ENCODE measurements at regions not wholly inside any gene's neighbourhood (a gene's known extent, or its start where the extent isn't known, plus 50 kb on each side); places are given as distances from the start of the nearest gene placed in this dataset.
A peak's percentile ranks its signal among the peaks of the same experiment; 100 is the strongest.
"Not testable (repeated sequence)": the region's sequence is repeated elsewhere in the genome, so short reads cannot be mapped to it uniquely, and the experiment has no call there.

- Histone ChIP-seq H3K27ac (ENCODE audit: low read depth, low read length) (peak overlapping the region; percentile 57), H3K9ac (ENCODE audit: low read length) (no peak overlapping the region), H3K27me3 (ENCODE audit: control insufficient read depth in 1 of 2, insufficient read depth in 2 of 2, low read length in 2 of 2) (no peaks in the 10 kb centered on the region), H3K4me1 (ENCODE audit: insufficient read depth, low read length) (peaks cover 22% of the 10 kb centered on the region), H3K9me3 (ENCODE audit: low read length) (no peaks in the 10 kb centered on the region), H3K36me3 (ENCODE audit: insufficient read depth, low read length) (no peaks in the 10 kb centered on the region), H3K4me3 (ENCODE audit: low read depth in 1 of 2, low read length in 2 of 2) (peak overlapping the region in 1 of 2 donors; percentile 4)
Observed at GRCh38 chr12:94832780-94833681, 170.5 kb downstream of the NDUFA12 start.

GRCh38 chr12:94832105-94832504 is 171.4 kb downstream of the NDUFA12 start:
- peaks cover 22% of the 10 kb centered on the region for H3K4me1 ChIP-seq (ENCODE audit: insufficient read depth, low read length)
- no peaks in the 10 kb centered on the region for H3K27me3 ChIP-seq (ENCODE audit: control insufficient read depth in 1 of 2, insufficient read depth in 2 of 2, low read length in 2 of 2)
- no peaks in the 10 kb centered on the region for H3K9me3 ChIP-seq (ENCODE audit: low read length)
- no peak overlapping the region for H3K4me3 ChIP-seq (ENCODE audit: low read depth in 1 of 2, low read length in 2 of 2)
- H3K27ac ChIP-seq (ENCODE audit: low read depth, low read length) = no peak overlapping the region
- H3K9ac ChIP-seq (ENCODE audit: low read length) = no peak overlapping the region
- no peaks in the 10 kb centered on the region for H3K36me3 ChIP-seq (ENCODE audit: insufficient read depth, low read length)

GRCh38 chr12:94831081-94831751 is 172.3 kb downstream of the NDUFA12 start:
- H3K4me1 ChIP-seq (ENCODE audit: insufficient read depth, low read length) = peaks cover 22% of the 10 kb centered on the region
- H3K27ac ChIP-seq (ENCODE audit: low read depth, low read length) = no peak overlapping the region
- H3K27me3 ChIP-seq (ENCODE audit: control insufficient read depth in 1 of 2, insufficient read depth in 2 of 2, low read length in 2 of 2) = no peaks in the 10 kb centered on the region
- H3K9me3 ChIP-seq (ENCODE audit: low read length) = no peaks in the 10 kb centered on the region
- no peak overlapping the region for H3K4me3 ChIP-seq (ENCODE audit: low read depth in 1 of 2, low read length in 2 of 2)
- H3K36me3 ChIP-seq (ENCODE audit: insufficient read depth, low read length) = no peaks in the 10 kb centered on the region
- no peak overlapping the region for H3K9ac ChIP-seq (ENCODE audit: low read length)

GRCh38 chr12:94829552-94829951 is 173.9 kb downstream of the NDUFA12 start:
- no peak overlapping the region for H3K9ac ChIP-seq (ENCODE audit: low read length)
- no peaks in the 10 kb centered on the region for H3K27me3 ChIP-seq (ENCODE audit: control insufficient read depth in 1 of 2, insufficient read depth in 2 of 2, low read length in 2 of 2)
- no peaks in the 10 kb centered on the region for H3K36me3 ChIP-seq (ENCODE audit: insufficient read depth, low read length)
- no peak overlapping the region for H3K4me3 ChIP-seq (ENCODE audit: low read depth in 1 of 2, low read length in 2 of 2)
- H3K27ac ChIP-seq (ENCODE audit: low read depth, low read length) = no peak overlapping the region
- no peaks in the 10 kb centered on the region for H3K9me3 ChIP-seq (ENCODE audit: low read length)
- peaks cover 22% of the 10 kb centered on the region for H3K4me1 ChIP-seq (ENCODE audit: insufficient read depth, low read length)

- no peaks in the 10 kb centered on the region for H3K9me3 ChIP-seq (ENCODE audit: low read length)
- H3K27me3 ChIP-seq (ENCODE audit: control insufficient read depth in 1 of 2, insufficient read depth in 2 of 2, low read length in 2 of 2) = no peaks in the 10 kb centered on the region
- H3K4me1 ChIP-seq (ENCODE audit: insufficient read depth, low read length) = no peaks in the 10 kb centered on the region
- H3K27ac ChIP-seq (ENCODE audit: low read depth, low read length) = no peak overlapping the region
- H3K9ac ChIP-seq (ENCODE audit: low read length) = no peak overlapping the region
- no peaks in the 10 kb centered on the region for H3K36me3 ChIP-seq (ENCODE audit: insufficient read depth, low read length)
- no peak overlapping the region for H3K4me3 ChIP-seq (ENCODE audit: low read depth in 1 of 2, low read length in 2 of 2)
Observed at GRCh38 chr12:94819011-94819410, 168.7 kb upstream of the TMCC3 start.

DNA sequence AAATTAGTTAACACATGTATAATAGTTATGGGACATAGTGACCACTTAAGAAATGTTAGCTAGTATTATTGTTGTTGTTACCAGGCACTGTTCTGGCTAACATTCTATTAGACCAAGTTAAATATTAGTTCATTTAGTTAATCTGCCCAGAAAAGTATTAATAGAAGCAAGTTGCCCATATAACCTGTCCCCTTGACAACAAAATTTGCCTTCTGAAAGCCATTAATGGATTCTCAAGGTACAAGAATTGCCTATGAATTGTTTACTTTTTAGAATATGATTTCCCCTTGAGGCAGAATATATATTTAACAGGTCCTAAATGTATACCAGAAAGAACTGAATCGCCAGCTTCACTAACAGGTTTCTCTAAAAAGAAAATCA is 167.3 kb upstream of the TMCC3 start:
- Histone ChIP-seq H3K4me1 (ENCODE audit: insufficient read depth, low read length) (no peaks in the 10 kb centered on the region), H3K27ac (ENCODE audit: low read depth, low read length) (no peak overlapping the region), H3K36me3 (ENCODE audit: insufficient read depth, low read length) (no peaks in the 10 kb centered on the region), H3K27me3 (ENCODE audit: control insufficient read depth in 1 of 2, insufficient read depth in 2 of 2, low read length in 2 of 2) (no peaks in the 10 kb centered on the region), H3K9ac (ENCODE audit: low read length) (no peak overlapping the region), H3K4me3 (ENCODE audit: low read depth in 1 of 2, low read length in 2 of 2) (no peak overlapping the region), H3K9me3 (ENCODE audit: low read length) (no peaks in the 10 kb centered on the region)

DNA sequence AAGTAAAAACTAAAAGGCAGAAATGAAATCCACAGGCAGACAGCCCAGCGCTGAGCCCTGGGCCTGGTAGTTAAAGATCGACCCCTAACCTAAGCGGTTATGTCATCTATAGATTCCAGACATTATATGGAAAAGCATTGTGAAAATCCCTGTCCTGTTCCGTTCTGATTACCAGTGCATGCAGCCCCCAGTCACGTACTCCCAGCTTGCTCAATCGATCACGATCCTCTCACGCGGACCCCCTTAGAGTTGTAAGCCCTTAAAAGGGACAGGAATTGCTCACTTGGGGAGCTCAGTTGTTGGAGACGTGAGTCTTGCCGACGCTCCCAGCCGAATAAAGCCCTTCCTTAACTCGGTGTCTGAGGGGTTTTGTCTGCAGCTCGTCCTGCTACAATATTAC is 166.8 kb upstream of the TMCC3 start:
- H3K9me3 ChIP-seq (ENCODE audit: low read length); H3K27me3 ChIP-seq (ENCODE audit: control insufficient read depth in 1 of 2, insufficient read depth in 2 of 2, low read length in 2 of 2); H3K9ac ChIP-seq (ENCODE audit: low read length); H3K27ac ChIP-seq (ENCODE audit: low read depth, low read length); H3K36me3 ChIP-seq (ENCODE audit: insufficient read depth, low read length); H3K4me1 ChIP-seq (ENCODE audit: insufficient read depth, low read length); H3K4me3 ChIP-seq (ENCODE audit: low read depth in 1 of 2, low read length in 2 of 2): not testable (repeated sequence)

GRCh38 chr12:94816746-94817145 is 166.4 kb upstream of the TMCC3 start:
- not testable (repeated sequence) for H3K4me1 ChIP-seq (ENCODE audit: insufficient read depth, low read length); H3K9me3 ChIP-seq (ENCODE audit: low read length); H3K27ac ChIP-seq (ENCODE audit: low read depth, low read length); H3K36me3 ChIP-seq (ENCODE audit: insufficient read depth, low read length); H3K4me3 ChIP-seq (ENCODE audit: low read depth in 1 of 2, low read length in 2 of 2); H3K27me3 ChIP-seq (ENCODE audit: control insufficient read depth in 1 of 2, insufficient read depth in 2 of 2, low read length in 2 of 2); H3K9ac ChIP-seq (ENCODE audit: low read length)

DNA sequence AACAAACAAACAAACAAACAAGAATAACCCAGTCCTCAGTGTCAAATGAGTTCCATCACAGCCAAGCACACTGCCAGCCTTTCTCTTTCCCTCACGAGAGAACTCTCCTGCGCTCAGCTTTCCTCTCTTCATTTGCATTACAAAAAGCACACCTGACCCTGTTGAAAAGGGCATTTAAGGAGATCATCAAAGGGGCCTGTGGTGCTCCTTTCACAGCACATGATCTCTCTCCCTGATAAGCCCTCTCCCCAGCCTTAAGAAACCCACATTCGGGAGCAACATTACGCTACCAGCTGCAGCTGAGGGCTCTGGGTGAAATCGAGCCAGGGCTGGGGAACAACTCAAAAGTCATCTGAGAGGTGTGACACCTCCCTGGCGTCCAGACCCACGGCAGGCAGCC is 165.6 kb upstream of the TMCC3 start:
- Histone ChIP-seq H3K9ac (ENCODE audit: low read length) (no peak overlapping the region), H3K4me1 (ENCODE audit: insufficient read depth, low read length) (no peaks in the 10 kb centered on the region), H3K9me3 (ENCODE audit: low read length) (no peaks in the 10 kb centered on the region), H3K27me3 (ENCODE audit: control insufficient read depth in 1 of 2, insufficient read depth in 2 of 2, low read length in 2 of 2) (no peaks in the 10 kb centered on the region), H3K4me3 (ENCODE audit: low read depth in 1 of 2, low read length in 2 of 2) (no peak overlapping the region), H3K27ac (ENCODE audit: low read depth, low read length) (no peak overlapping the region), H3K36me3 (ENCODE audit: insufficient read depth, low read length) (no peaks in the 10 kb centered on the region)

GRCh38 chr12:94815450-94815849 is 165.1 kb upstream of the TMCC3 start:
- H3K9ac ChIP-seq (ENCODE audit: low read length) = no peak overlapping the region
- no peaks in the 10 kb centered on the region for H3K27me3 ChIP-seq (ENCODE audit: control insufficient read depth in 1 of 2, insufficient read depth in 2 of 2, low read length in 2 of 2)
- H3K4me1 ChIP-seq (ENCODE audit: insufficient read depth, low read length) = no peaks in the 10 kb centered on the region
- no peak overlapping the region for H3K27ac ChIP-seq (ENCODE audit: low read depth, low read length)
- no peak overlapping the region for H3K4me3 ChIP-seq (ENCODE audit: low read depth in 1 of 2, low read length in 2 of 2)
- H3K36me3 ChIP-seq (ENCODE audit: insufficient read depth, low read length) = no peaks in the 10 kb centered on the region
- H3K9me3 ChIP-seq (ENCODE audit: low read length) = no peaks in the 10 kb centered on the region

- H3K9ac ChIP-seq (ENCODE audit: low read length) = no peak overlapping the region
- no peaks in the 10 kb centered on the region for H3K36me3 ChIP-seq (ENCODE audit: insufficient read depth, low read length)
- H3K9me3 ChIP-seq (ENCODE audit: low read length) = no peaks in the 10 kb centered on the region
Observed at GRCh38 chr12:94813314-94813713, 163.0 kb upstream of the TMCC3 start.

DNA sequence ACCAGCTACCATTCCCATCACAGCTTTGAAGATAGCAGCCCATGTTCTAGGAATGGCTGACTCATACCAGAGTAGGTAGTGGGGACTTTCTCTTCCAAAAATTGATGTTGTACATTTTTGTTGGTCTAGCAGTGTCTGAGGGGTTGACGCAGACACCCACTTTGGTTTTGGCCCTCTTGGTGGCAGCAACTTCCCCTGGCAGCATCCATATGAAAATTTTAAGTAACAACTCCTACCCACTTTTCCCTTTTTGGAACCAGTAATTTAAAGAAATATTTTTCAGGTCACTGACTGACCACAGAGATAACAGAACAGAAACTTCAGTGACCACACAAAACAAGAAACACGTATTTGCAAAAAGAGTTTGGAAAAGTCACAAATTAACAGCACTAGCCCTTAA is 162.0 kb upstream of the TMCC3 start:
- Histone ChIP-seq H3K4me1 (ENCODE audit: insufficient read depth, low read length) (no peaks in the 10 kb centered on the region), H3K4me3 (ENCODE audit: low read depth in 1 of 2, low read length in 2 of 2) (no peak overlapping the region), H3K9me3 (ENCODE audit: low read length) (no peaks in the 10 kb centered on the region), H3K9ac (ENCODE audit: low read length) (no peak overlapping the region), H3K27ac (ENCODE audit: low read depth, low read length) (no peak overlapping the region), H3K36me3 (ENCODE audit: insufficient read depth, low read length) (no peaks in the 10 kb centered on the region), H3K27me3 (ENCODE audit: control insufficient read depth in 1 of 2, insufficient read depth in 2 of 2, low read length in 2 of 2) (no peaks in the 10 kb centered on the region)

More at GRCh38 chr12:94813314-94813713, 163.0 kb upstream of the TMCC3 start:
- H3K27me3 ChIP-seq (ENCODE audit: control insufficient read depth in 1 of 2, insufficient read depth in 2 of 2, low read length in 2 of 2) = no peaks in the 10 kb centered on the region
- H3K27ac ChIP-seq (ENCODE audit: low read depth, low read length) = no peak overlapping the region
- no peaks in the 10 kb centered on the region for H3K4me1 ChIP-seq (ENCODE audit: insufficient read depth, low read length)
- no peak overlapping the region for H3K4me3 ChIP-seq (ENCODE audit: low read depth in 1 of 2, low read length in 2 of 2)
